ENCODE measurements at regions not wholly inside any gene's neighbourhood (a gene's known extent, or its start where the extent isn't known, plus 50 kb on each side); places are given as distances from the start of the nearest gene placed in this dataset.

DNA sequence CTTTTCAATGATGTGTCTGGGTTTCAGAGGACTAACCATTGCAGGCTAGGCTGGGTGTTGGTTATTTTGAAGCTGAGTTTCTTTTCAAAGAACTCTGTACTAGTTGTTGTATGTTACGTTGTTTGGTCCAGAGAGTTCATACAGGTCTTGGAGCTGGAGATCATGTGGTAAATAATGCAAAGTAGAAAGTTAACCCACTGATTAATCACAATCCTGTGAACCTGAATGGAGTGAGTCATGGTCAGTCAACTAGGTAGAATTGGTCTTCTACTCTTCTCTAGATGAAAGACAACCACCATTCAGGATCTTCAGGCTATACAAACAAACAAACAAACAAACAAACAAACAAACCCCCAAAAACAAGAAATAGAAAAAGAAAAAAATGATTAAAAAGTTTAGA is 388.9 kb upstream of the ACTBL2 start:
- H3K23me2 ChIP-seq (ENCODE audit: low read depth, low read length), result no peaks in the 10 kb centered on the region
- POLR2A ChIA-PET (ENCODE audit: partially characterized antibody), result no interaction called here
- H2BK5ac ChIP-seq (ENCODE audit: low read depth, low read length), result no peak overlapping the region
- no peak overlapping the region for H3K4ac ChIP-seq (replicated peaks; ENCODE audit: insufficient read length, low read depth, low read length)
- H3K4me1 ChIP-seq (replicated peaks in 1 of 4; ENCODE audit: control insufficient read depth in 3 of 4, insufficient read depth in 4 of 4, low read length in 3 of 4), result peaks cover 0 to 4% (median 0%) of the 10 kb centered on the region in 4 experiments; a peak in 1 of 7 replicates
- H2AK5ac ChIP-seq (ENCODE audit: low read depth, low read length), result no peak overlapping the region
- H4K91ac ChIP-seq (replicated peaks; ENCODE audit: insufficient read length, low read length), result no peak overlapping the region
- no peak overlapping the region for H2BK20ac ChIP-seq (ENCODE audit: low read length)
- no peak overlapping the region for H3K9ac ChIP-seq (replicated peaks in 1 of 4; ENCODE audit: extremely low read depth in 1 of 4, low read depth in 3 of 4, low read length in 3 of 4)
- H3K27ac ChIP-seq (ENCODE audit: low read depth, low read length), result no peak overlapping the region
- H3K79me2 ChIP-seq (ENCODE audit: control insufficient read depth in 1 of 2, insufficient read depth in 2 of 2, low read length in 2 of 2), result no peaks in the 10 kb centered on the region
- no peak overlapping the region for H3K23ac ChIP-seq (ENCODE audit: insufficient read length)
- H2AFZ ChIP-seq (ENCODE audit: low read length), result no peak overlapping the region
- H3K14ac ChIP-seq (ENCODE audit: insufficient read length), result no peak overlapping the region
- H3K27me3 ChIP-seq (replicated peaks in 1 of 4; ENCODE audit: control insufficient read depth in 3 of 4, extremely low read depth in 1 of 4, insufficient read depth in 3 of 4, low read length in 3 of 4), result no peaks in the 10 kb centered on the region
- no peak overlapping the region for H3K56ac ChIP-seq (replicated peaks; ENCODE audit: insufficient read length, low read depth, low read length)
- H4K20me1 ChIP-seq (replicated peaks in 1 of 2; ENCODE audit: control insufficient read depth in 1 of 2, insufficient read depth in 2 of 2, low read length in 2 of 2), result no peaks in the 10 kb centered on the region
- CTCF ChIA-PET (ENCODE audit: partially characterized antibody), result no interaction called here
- DNase-seq (ENCODE audit: low read depth in 1 of 2, low spot score in 2 of 2) (no peak), FAIRE-seq (no peak)
- no peaks in the 10 kb centered on the region for H3K79me1 ChIP-seq (ENCODE audit: low read depth, low read length)
- no peaks in the 10 kb centered on the region for H3K36me3 ChIP-seq (ENCODE audit: control insufficient read depth in 2 of 4, insufficient read depth in 4 of 4, low read length in 3 of 4)
- no peak overlapping the region for H4K5ac ChIP-seq (ENCODE audit: insufficient read length, low read depth, low read length)
- no peak overlapping the region for H3K18ac ChIP-seq (ENCODE audit: extremely low read depth, low read length)
- H3K4me3 ChIP-seq (ENCODE audit: extremely low read depth in 1 of 4, insufficient read depth in 2 of 4, low read depth in 3 of 4, low read length in 4 of 4), result no peak overlapping the region
- no peak overlapping the region for H2BK15ac ChIP-seq (ENCODE audit: low read length)
- no peak overlapping the region for H3K4me2 ChIP-seq (ENCODE audit: insufficient read depth in 1 of 2, low read depth in 2 of 2, low read length in 2 of 2)
- 88% methylated on average over 1 of the region's 1 CpG; no CpG with 5 or more reads in 1 of the 2 experiments for WGBS, 2 experiments (ENCODE audit: extremely low coverage in 1 of 2, insufficient coverage in 1 of 2, insufficient read length in 1 of 2, insufficient replicate concordance in 2 of 2, low coverage in 1 of 2, low lambda C conversion rate in 2 of 2, missing lambda C conversion rate in 1 of 2)
- H2BK120ac ChIP-seq (replicated peaks; ENCODE audit: low read depth, low read length), result no peak overlapping the region
- H3K9me3 ChIP-seq (ENCODE audit: insufficient read depth in 2 of 2, low read depth in 1 of 2, low read length in 1 of 2), result peaks cover 8 to 9% of the 10 kb centered on the region in 2 experiments; a peak in 1 of 4 replicates
- H2BK12ac ChIP-seq (ENCODE audit: low read depth, low read length), result no peak overlapping the region
- no peak overlapping the region for H4K8ac ChIP-seq (ENCODE audit: extremely low read depth, insufficient read depth, low read length)
- TF ChIP-seq, protein P1, sequence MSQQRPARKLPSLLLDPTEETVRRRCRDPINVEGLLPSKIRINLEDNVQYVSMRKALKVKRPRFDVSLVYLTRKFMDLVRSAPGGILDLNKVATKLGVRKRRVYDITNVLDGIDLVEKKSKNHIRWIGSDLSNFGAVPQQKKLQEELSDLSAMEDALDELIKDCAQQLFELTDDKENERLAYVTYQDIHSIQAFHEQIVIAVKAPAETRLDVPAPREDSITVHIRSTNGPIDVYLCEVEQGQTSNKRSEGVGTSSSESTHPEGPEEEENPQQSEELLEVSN (IDR thresholded peaks at IDR 0.05), result no peak
- TF ChIP-seq PHF8 (conservative IDR thresholded peaks at IDR 0.05; ENCODE audit: low read depth, low read length) (no peak), SP1 (IDR thresholded peaks at IDR 0.05; ENCODE audit: low read depth, low read length) (no peak), TBP (IDR thresholded peaks at IDR 0.05; ENCODE audit: low read depth, low read length) (no peak), GTF2F1 (IDR thresholded peaks at IDR 0.05; ENCODE audit: borderline replicate concordance, low read depth, low read length) (no peak), KDM1A (IDR thresholded peaks at IDR 0.05; ENCODE audit: borderline replicate concordance, low read length) (no peak), SP4 (IDR thresholded peaks at IDR 0.05; ENCODE audit: low read length) (no peak), SUZ12 (IDR thresholded peaks at IDR 0.05; ENCODE audit: low read length) (no peak), CEBPB (IDR thresholded peaks at IDR 0.05; ENCODE audit: low read depth, low read length) (no peak), KDM5A (IDR thresholded peaks at IDR 0.05; ENCODE audit: low read length) (no peak), SAP30 (IDR thresholded peaks at IDR 0.05; ENCODE audit: insufficient read depth, insufficient replicate concordance, low read length) (no peak), GABPA (IDR thresholded peaks at IDR 0.05; ENCODE audit: borderline replicate concordance, insufficient read depth, low read length) (no peak), TCF12 (IDR thresholded peaks at IDR 0.05; ENCODE audit: low read depth, low read length) (no peak), CREB1 (IDR thresholded peaks at IDR 0.05) (no peak), JUND (IDR thresholded peaks at IDR 0.05; ENCODE audit: low read length) (no peak), TEAD4 (IDR thresholded peaks at IDR 0.05; ENCODE audit: low read depth, low read length) (no peak)

Measured in H1 (cell line).